GM12891 (cell line): ENCODE measurements at regions not wholly inside any gene's neighbourhood (a gene's known extent, or its start where the extent isn't known, plus 50 kb on each side); places are given as distances from the start of the nearest gene placed in this dataset.

Experiments used
- POLR2A ChIP-seq: IDR thresholded peaks from 2 replicates; pipeline ENCODE4 v1.6.1; 2011; ENCODE audit warnings: low read depth, low read length, control low read depth
- POLR2AphosphoS5 ChIP-seq: IDR thresholded peaks from 2 replicates; pipeline ENCODE4 v1.6.1; 2011; ENCODE audit warnings: low read depth, low read length, control low read depth
- SPI1 ChIP-seq: IDR thresholded peaks from 2 replicates; pipeline ENCODE4 v1.6.1; 2011; ENCODE audit warnings: low read depth, low read length, control low read depth
- TAF1 ChIP-seq: IDR thresholded peaks from 2 replicates; pipeline ENCODE4 v1.6.1; 2011; ENCODE audit warnings: low read depth, low read length, control low read depth

GRCh38 chr3:150255826-150256225, 152.3 kb upstream of the TSC22D2 start:
- TF ChIP-seq TAF1 (no peak), POLR2A (no peak), SPI1 (no peak), POLR2AphosphoS5 (no peak)
